ENCODE measurements at regions not wholly inside any gene's neighbourhood (a gene's known extent, or its start where the extent isn't known, plus 50 kb on each side); places are given as distances from the start of the nearest gene placed in this dataset.

- H3K36me3 Mint-ChIP-seq = no peaks in the 10 kb centered on the region
Observed at GRCh38 chr18:73218293-73218692, 350.5 kb upstream of the NETO1 start.

GRCh38 chr18:73214970-73215369 lies 347.2 kb upstream of the NETO1 start:
- Mint-ChIP-seq H3K9me3 (peaks cover 0 to 5% (median 2%) of the 10 kb centered on the region in 7 donors), H3K4me3 (no peak overlapping the region), H3K27me3 (ENCODE audit: low read depth in 3 of 3) (no peaks in the 10 kb centered on the region), H3K27ac (no peak overlapping the region), H3K36me3 (no peaks in the 10 kb centered on the region), H3K4me1 (no peaks in the 10 kb centered on the region)
- Histone ChIP-seq H3K4me3 (replicated peaks in 1 of 3; ENCODE audit: low read depth in 2 of 3, low read length in 3 of 3) (no peak overlapping the region), H3K9me3 (replicated peaks in 1 of 2; ENCODE audit: control insufficient read depth in 1 of 2, insufficient read depth in 1 of 2, low read length in 2 of 2) (peaks cover 3 to 9% of the 10 kb centered on the region in 2 donors), H2AFZ (ENCODE audit: insufficient read depth, low read depth, low read length, poor library complexity, severe bottlenecking) (no peak overlapping the region), H3K9ac (ENCODE audit: insufficient read depth, low read length, poor library complexity, severe bottlenecking) (no peak overlapping the region), H3K27ac (ENCODE audit: low read depth in 1 of 2, low read length in 2 of 2) (no peak overlapping the region), H3K4me1 (ENCODE audit: control insufficient read depth in 1 of 2, insufficient read depth in 2 of 2, low read length in 2 of 2) (no peaks in the 10 kb centered on the region), H3K27me3 (ENCODE audit: control insufficient read depth in 2 of 2, insufficient read depth in 2 of 2, low read length in 2 of 2) (no peaks in the 10 kb centered on the region), H3K36me3 (replicated peaks in 1 of 2; ENCODE audit: control insufficient read depth in 1 of 2, insufficient read depth in 2 of 2, low read length in 2 of 2) (no peaks in the 10 kb centered on the region), H3K4me2 (replicated peaks; ENCODE audit: extremely low read depth, low read length, poor library complexity, severe bottlenecking) (no peak overlapping the region), H4K20me1 (ENCODE audit: insufficient read depth, low read length) (no peaks in the 10 kb centered on the region), H3K79me2 (ENCODE audit: insufficient read depth, low read length) (no peaks in the 10 kb centered on the region)
- no peak for TF ChIP-seq CTCF (IDR thresholded peaks at IDR 0.05)
- intact Hi-C loops (cut with micrococcal nuclease) = no loop called here
- WGBS (ENCODE audit: insufficient coverage) = no CpG with 5 or more reads among the region's 7 CpGs
- no peak for DNase-seq

More at GRCh38 chr18:73218293-73218692, 350.5 kb upstream of the NETO1 start:
- no peak overlapping the region for H3K4me3 ChIP-seq (replicated peaks in 1 of 3; ENCODE audit: low read depth in 2 of 3, low read length in 3 of 3)
- no peaks in the 10 kb centered on the region for H3K36me3 ChIP-seq (replicated peaks in 1 of 2; ENCODE audit: control insufficient read depth in 1 of 2, insufficient read depth in 2 of 2, low read length in 2 of 2)
- no peak overlapping the region for H2AFZ ChIP-seq (ENCODE audit: insufficient read depth, low read depth, low read length, poor library complexity, severe bottlenecking)
- H3K4me2 ChIP-seq (replicated peaks; ENCODE audit: extremely low read depth, low read length, poor library complexity, severe bottlenecking) = no peak overlapping the region
- TF ChIP-seq CTCF (IDR thresholded peaks at IDR 0.05) = no peak
- H3K27me3 Mint-ChIP-seq (ENCODE audit: low read depth in 3 of 3) = no peaks in the 10 kb centered on the region
- H3K9me3 ChIP-seq (replicated peaks in 1 of 2; ENCODE audit: control insufficient read depth in 1 of 2, insufficient read depth in 1 of 2, low read length in 2 of 2) = peaks cover 3 to 17% of the 10 kb centered on the region in 2 donors
- H3K4me3 Mint-ChIP-seq = no peak overlapping the region
- H4K20me1 ChIP-seq (ENCODE audit: insufficient read depth, low read length) = no peaks in the 10 kb centered on the region
- H3K4me1 Mint-ChIP-seq = no peaks in the 10 kb centered on the region
- no peaks in the 10 kb centered on the region for H3K27me3 ChIP-seq (ENCODE audit: control insufficient read depth in 2 of 2, insufficient read depth in 2 of 2, low read length in 2 of 2)
- no peaks in the 10 kb centered on the region for H3K79me2 ChIP-seq (ENCODE audit: insufficient read depth, low read length)
- H3K27ac ChIP-seq (ENCODE audit: low read depth in 1 of 2, low read length in 2 of 2) = no peak overlapping the region
- no CpG with 5 or more reads among the region's 2 CpGs for WGBS (ENCODE audit: insufficient coverage)
- intact Hi-C loops (cut with micrococcal nuclease) = no loop called here
- H3K27ac Mint-ChIP-seq = no peak overlapping the region
- H3K9ac ChIP-seq (ENCODE audit: insufficient read depth, low read length, poor library complexity, severe bottlenecking) = no peak overlapping the region
- DNase-seq = no peak
- H3K4me1 ChIP-seq (ENCODE audit: control insufficient read depth in 1 of 2, insufficient read depth in 2 of 2, low read length in 2 of 2) = no peaks in the 10 kb centered on the region
- peaks cover 0 to 3% (median under 1%) of the 10 kb centered on the region in 7 donors for H3K9me3 Mint-ChIP-seq

Data from CD14-positive monocyte (primary cell).